H54 (cell line): ENCODE measurements at regions not wholly inside any gene's neighbourhood (a gene's known extent, or its start where the extent isn't known, plus 50 kb on each side); places are given as distances from the start of the nearest gene placed in this dataset.

ENCODE experiments used
- DNase-seq: peaks from one replicate; pipeline ENCODE4 v3.0.0; 2011; ENCODE audit warnings: low spot score, mixed read lengths; ENCODE audit not compliant: insufficient read length
- FAIRE-seq: peaks from 3 replicates; lab custom pipeline; 2011; peaks lifted over from hg19 to GRCh38; lab: Jason Lieb, UNC
- POLR2A ChIP-seq: IDR thresholded peaks from 2 replicates; pipeline ENCODE4 v1.6.1; 2011; ENCODE audit warnings: low read depth, mild to moderate bottlenecking, low read length

GRCh38 chr3:25000971-25001591 lies 427.0 kb upstream of the RARB start:
- no peak for TF ChIP-seq POLR2A
- no peak for FAIRE-seq
- DNase-seq = no peak

- no peak for FAIRE-seq
- TF ChIP-seq POLR2A = no peak
- no peak for DNase-seq
Measured at GRCh38 chr3:25002052-25002451, 426.0 kb upstream of the RARB start.

GRCh38 chr3:25007974-25008658 lies 419.9 kb upstream of the RARB start:
- no peak for TF ChIP-seq POLR2A
- DNase-seq (no peak), FAIRE-seq (no peak)

GRCh38 chr3:25009665-25010064 lies 418.4 kb upstream of the RARB start:
- TF ChIP-seq POLR2A = no peak
- FAIRE-seq (no peak), DNase-seq (no peak)

- FAIRE-seq (no peak), DNase-seq (no peak)
- no peak for TF ChIP-seq POLR2A
Measured at GRCh38 chr3:25015599-25015998, 412.5 kb upstream of the RARB start.

- no peak for TF ChIP-seq POLR2A
- FAIRE-seq (no peak), DNase-seq (no peak)
Measured at GRCh38 chr3:25018909-25019308, 409.2 kb upstream of the RARB start.

DNA sequence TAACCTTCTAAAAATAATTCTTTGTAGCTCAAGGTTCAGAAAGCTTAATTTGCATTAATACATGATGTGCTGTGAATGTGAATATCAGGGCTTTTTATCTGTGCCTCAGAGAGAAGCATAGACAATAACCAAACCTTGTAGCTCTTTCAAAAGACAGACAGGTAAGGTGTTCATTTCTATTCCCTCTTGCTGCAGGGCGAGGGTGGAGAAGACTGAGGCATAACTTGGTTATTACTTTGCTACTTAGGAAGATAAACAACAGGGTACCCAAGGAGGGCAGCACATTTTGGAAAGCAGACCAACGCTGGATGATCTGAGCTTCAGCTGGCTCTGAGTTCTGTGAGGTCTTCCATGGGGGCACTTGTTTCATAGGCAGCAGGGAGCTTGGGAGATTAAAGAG lies 408.6 kb upstream of the RARB start:
- no peak for TF ChIP-seq POLR2A
- DNase-seq (no peak), FAIRE-seq (no peak)

- TF ChIP-seq POLR2A = no peak
- DNase-seq (no peak), FAIRE-seq (no peak)
Measured at GRCh38 chr3:25021816-25022215, 406.2 kb upstream of the RARB start.

- no peak for TF ChIP-seq POLR2A
- DNase-seq (no peak), FAIRE-seq (no peak)
Measured at GRCh38 chr3:25023876-25024275, 404.2 kb upstream of the RARB start.

DNA sequence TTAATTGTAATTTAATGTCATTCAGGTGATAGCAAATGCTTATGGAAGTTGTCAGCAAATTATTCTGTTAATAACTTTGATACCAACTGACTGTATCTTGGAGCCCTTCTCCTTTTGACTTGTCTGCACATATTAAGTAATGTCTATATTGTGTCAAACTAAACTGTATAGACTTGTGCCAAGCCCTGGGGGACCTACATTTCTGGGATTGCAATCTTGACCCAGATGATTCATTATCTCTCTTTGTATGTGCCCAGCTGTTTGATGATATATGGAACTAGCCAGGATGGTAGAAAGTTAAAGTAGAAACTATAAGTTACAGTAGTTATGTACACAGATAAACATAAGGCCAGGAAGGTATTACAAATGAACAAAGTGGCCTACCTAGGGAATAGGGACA lies 402.8 kb upstream of the RARB start:
- FAIRE-seq (no peak), DNase-seq (no peak)
- no peak for TF ChIP-seq POLR2A

GRCh38 chr3:25027650-25028049 lies 400.4 kb upstream of the RARB start:
- no peak for FAIRE-seq

GRCh38 chr3:25029820-25030219 lies 398.2 kb upstream of the RARB start:
- no peak for TF ChIP-seq POLR2A
- DNase-seq = no peak
- no peak for FAIRE-seq

More at GRCh38 chr3:25027650-25028049, 400.4 kb upstream of the RARB start:
- TF ChIP-seq POLR2A = no peak
- DNase-seq = no peak

DNA sequence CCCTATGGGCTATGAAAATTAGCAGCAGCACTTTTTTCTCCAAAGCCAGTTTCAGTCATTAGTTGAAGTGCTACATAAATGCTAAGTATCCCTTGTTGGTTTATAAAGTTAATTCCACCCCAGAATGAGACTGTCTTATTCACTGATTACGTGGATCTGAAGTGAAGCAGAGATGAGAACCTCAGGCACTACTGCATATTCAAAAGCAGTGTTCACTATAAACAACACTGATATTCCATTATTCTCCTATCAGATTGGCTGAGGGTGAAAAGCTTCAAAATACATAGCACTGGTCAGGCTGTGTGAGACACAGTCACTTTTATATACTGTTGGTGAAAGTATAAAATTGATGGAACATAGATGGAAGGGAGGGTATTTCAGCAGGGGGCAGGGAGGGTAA lies 395.7 kb upstream of the RARB start:
- DNase-seq (no peak), FAIRE-seq (no peak)
- TF ChIP-seq POLR2A = no peak

GRCh38 chr3:25033407-25034029 lies 394.5 kb upstream of the RARB start:
- FAIRE-seq = peak; percentile 90
- DNase-seq = peak; percentile 9
- no peak for TF ChIP-seq POLR2A
